ENCODE measurements at regions not wholly inside any gene's neighbourhood (a gene's known extent, or its start where the extent isn't known, plus 50 kb on each side); places are given as distances from the start of the nearest gene placed in this dataset.

DNA sequence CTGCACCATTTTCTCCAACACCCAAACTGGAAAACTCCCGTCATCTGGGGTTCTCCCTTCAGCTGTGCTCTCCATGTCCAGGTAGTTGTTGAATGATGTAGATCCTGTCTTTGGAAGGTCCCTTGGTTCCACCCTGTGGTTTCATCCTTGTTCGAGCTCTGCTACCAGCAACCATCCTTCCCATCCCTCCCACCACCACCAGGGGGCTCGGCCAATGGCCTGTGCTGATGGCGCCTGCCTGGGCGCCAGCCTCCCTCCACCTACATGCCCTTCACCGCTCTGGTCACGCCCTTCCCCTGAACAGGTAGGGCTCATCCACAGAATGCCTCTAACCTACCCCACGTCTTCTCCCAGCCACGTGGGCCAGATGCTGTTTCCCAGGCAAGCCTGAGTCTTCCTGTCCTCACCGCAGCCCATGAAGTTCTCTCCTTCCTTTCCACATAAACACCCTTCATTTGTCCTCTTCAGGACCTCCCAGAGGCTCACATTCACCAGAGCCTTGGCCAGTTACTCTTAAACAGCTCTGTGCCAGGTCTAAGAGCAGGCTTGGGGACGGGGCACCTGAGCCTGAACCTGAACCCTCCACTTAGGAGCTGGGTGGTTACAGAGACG is 75.1 kb upstream of the DUSP22 start:
- POLR2A ChIA-PET, result interaction anchor here (1.1 to 10.4 kb wide), 6 partner anchors 10 to 114 kb away, joined by 3 to 139 read pairs (median 5); no protein-coding TSS in a partner anchor
- peak overlapping the region; percentile 94 for H3K27ac ChIP-seq (ENCODE audit: control insufficient read depth, insufficient read depth)
- 34% methylated on average over 12 of the region's 12 CpGs for WGBS (ENCODE audit: insufficient coverage, insufficient replicate concordance, low lambda C conversion rate, missing lambda C conversion rate)
- FAIRE-seq, result no peak
- H3K27me3 ChIP-seq (replicated peaks in 1 of 2; ENCODE audit: control insufficient read depth in 2 of 2, insufficient read depth in 2 of 2, low read length in 1 of 2), result no peaks in the 10 kb centered on the region
- SMC1A ChIA-PET (ENCODE audit: uncharacterized antibody, unreplicated experiment), result interaction anchor here (0.5 to 24.5 kb wide), 20 partner anchors 8 to 376 kb away, joined by 3 to 748 read pairs (median 6); partner anchors contain the start of gene IRF4
- peaks cover 13% of the 10 kb centered on the region for H3K79me2 ChIP-seq (ENCODE audit: control insufficient read depth, insufficient read depth, low read length)
- peaks cover 6% of the 10 kb centered on the region; the same call in 2 of the 3 replicates for H3K9me3 ChIP-seq (replicated peaks; ENCODE audit: control insufficient read depth, insufficient read depth, low read length)
- no TSS peak for BruUV-seq (replicated peaks)
- H3K36me3 ChIP-seq (ENCODE audit: control insufficient read depth in 2 of 2, insufficient read depth in 2 of 2, low read length in 1 of 2), result no peaks in the 10 kb centered on the region
- ATAC-seq, result 0 out of 3 replicates have a peak, but pooled peaks have one; percentile 1
- peak; percentile 55 for DNase-seq (ENCODE audit: low read depth, low spot score)
- H3K4me1 ChIP-seq (ENCODE audit: control insufficient read depth, insufficient read depth, low read length), result peaks cover 86% of the 10 kb centered on the region
- intact Hi-C loops (cut with micrococcal nuclease; ENCODE audit: unreplicated experiment), result no loop called here
- CTCF ChIA-PET, result interaction anchor here (0.8 to 13.3 kb wide), 20 partner anchors 9 to 376 kb away, joined by 3 to 460 read pairs (median 4); no protein-coding TSS in a partner anchor
- peak overlapping the region; percentile 13; the same call in 1 of the 2 replicates for H3K4me3 ChIP-seq
- H3K4me2 ChIP-seq (ENCODE audit: control insufficient read depth, insufficient read depth), result peak overlapping the region; percentile 77
- no peaks in the 10 kb centered on the region for H4K20me1 ChIP-seq (ENCODE audit: control insufficient read depth, insufficient read depth)
- peak overlapping the region; percentile 72 for H3K9ac ChIP-seq (ENCODE audit: control insufficient read depth, insufficient read depth, low read length)
- H2AFZ ChIP-seq (ENCODE audit: control insufficient read depth, low read depth, low read length), result peak overlapping the region; percentile 48
- RAD21 ChIA-PET (ENCODE audit: unreplicated experiment), result interaction anchor here (0.7 to 15.0 kb wide), 20 partner anchors 8 to 272 kb away, joined by 3 to 519 read pairs (median 8); partner anchors contain the start of genes DUSP22 and IRF4
- in situ Hi-C loops (cut with MboI), result loop anchor here (10.0 kb wide), 1 partner anchor 178 kb away; the partner anchor contains the start of gene IRF4
- 0 out of 4 replicates have a peak, but pooled peaks of 1 of the 2 experiments have one; percentile 18 for TF ChIP-seq BHLHE40 (IDR thresholded peaks at IDR 0.05; ENCODE audit: borderline replicate concordance in 1 of 2, low read depth in 2 of 2, low read length in 1 of 2)
- no peak for TF ChIP-seq RFX5 (IDR thresholded peaks at IDR 0.05; ENCODE audit: low read depth, low read length)
- peak in 1 of 2 experiments; percentile 71; a peak in 2 of 4 replicates for TF ChIP-seq ETV6 (conservative IDR thresholded peaks at IDR 0.05 in 1 of 2, IDR thresholded peaks at IDR 0.05 in 1 of 2; ENCODE audit: borderline replicate concordance in 1 of 2, low read depth in 1 of 2)
- TF ChIP-seq RBBP5 (conservative IDR thresholded peaks at IDR 0.05), result no peak
- no peak for TF ChIP-seq SREBF1 (IDR thresholded peaks at IDR 0.05; ENCODE audit: low read length)
- TF ChIP-seq, protein P1, sequence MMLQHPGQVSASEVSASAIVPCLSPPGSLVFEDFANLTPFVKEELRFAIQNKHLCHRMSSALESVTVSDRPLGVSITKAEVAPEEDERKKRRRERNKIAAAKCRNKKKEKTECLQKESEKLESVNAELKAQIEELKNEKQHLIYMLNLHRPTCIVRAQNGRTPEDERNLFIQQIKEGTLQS (IDR thresholded peaks at IDR 0.05; ENCODE audit: borderline replicate concordance, extremely low read depth, low read depth, low read length), result no peak
- no peak for TF ChIP-seq TCF7 (IDR thresholded peaks at IDR 0.05; ENCODE audit: borderline replicate concordance)
- no peak for TF ChIP-seq POLR2AphosphoS5 (IDR thresholded peaks at IDR 0.05; ENCODE audit: low read length)
- TF ChIP-seq, protein P2, sequence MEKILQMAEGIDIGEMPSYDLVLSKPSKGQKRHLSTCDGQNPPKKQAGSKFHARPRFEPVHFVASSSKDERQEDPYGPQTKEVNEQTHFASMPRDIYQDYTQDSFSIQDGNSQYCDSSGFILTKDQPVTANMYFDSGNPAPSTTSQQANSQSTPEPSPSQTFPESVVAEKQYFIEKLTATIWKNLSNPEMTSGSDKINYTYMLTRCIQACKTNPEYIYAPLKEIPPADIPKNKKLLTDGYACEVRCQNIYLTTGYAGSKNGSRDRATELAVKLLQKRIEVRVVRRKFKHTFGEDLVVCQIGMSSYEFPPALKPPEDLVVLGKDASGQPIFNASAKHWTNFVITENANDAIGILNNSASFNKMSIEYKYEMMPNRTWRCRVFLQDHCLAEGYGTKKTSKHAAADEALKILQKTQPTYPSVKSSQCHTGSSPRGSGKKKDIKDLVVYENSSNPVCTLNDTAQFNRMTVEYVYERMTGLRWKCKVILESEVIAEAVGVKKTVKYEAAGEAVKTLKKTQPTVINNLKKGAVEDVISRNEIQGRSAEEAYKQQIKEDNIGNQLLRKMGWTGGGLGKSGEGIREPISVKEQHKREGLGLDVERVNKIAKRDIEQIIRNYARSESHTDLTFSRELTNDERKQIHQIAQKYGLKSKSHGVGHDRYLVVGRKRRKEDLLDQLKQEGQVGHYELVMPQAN (conservative IDR thresholded peaks at IDR 0.05), result no peak
- no peak for TF ChIP-seq EZH2 (IDR thresholded peaks at IDR 0.05; ENCODE audit: borderline replicate concordance, control insufficient read depth, low read depth, low read length)
- TF ChIP-seq PML (IDR thresholded peaks at IDR 0.05; ENCODE audit: low read length), result no peak
- TF ChIP-seq ZZZ3 (IDR thresholded peaks at IDR 0.05; ENCODE audit: control insufficient read depth, insufficient read length, low read depth), result no peak
- TF ChIP-seq CHD2 (IDR thresholded peaks at IDR 0.05; ENCODE audit: borderline replicate concordance, low read depth, low read length), result no peak
- TF ChIP-seq, protein P3, sequence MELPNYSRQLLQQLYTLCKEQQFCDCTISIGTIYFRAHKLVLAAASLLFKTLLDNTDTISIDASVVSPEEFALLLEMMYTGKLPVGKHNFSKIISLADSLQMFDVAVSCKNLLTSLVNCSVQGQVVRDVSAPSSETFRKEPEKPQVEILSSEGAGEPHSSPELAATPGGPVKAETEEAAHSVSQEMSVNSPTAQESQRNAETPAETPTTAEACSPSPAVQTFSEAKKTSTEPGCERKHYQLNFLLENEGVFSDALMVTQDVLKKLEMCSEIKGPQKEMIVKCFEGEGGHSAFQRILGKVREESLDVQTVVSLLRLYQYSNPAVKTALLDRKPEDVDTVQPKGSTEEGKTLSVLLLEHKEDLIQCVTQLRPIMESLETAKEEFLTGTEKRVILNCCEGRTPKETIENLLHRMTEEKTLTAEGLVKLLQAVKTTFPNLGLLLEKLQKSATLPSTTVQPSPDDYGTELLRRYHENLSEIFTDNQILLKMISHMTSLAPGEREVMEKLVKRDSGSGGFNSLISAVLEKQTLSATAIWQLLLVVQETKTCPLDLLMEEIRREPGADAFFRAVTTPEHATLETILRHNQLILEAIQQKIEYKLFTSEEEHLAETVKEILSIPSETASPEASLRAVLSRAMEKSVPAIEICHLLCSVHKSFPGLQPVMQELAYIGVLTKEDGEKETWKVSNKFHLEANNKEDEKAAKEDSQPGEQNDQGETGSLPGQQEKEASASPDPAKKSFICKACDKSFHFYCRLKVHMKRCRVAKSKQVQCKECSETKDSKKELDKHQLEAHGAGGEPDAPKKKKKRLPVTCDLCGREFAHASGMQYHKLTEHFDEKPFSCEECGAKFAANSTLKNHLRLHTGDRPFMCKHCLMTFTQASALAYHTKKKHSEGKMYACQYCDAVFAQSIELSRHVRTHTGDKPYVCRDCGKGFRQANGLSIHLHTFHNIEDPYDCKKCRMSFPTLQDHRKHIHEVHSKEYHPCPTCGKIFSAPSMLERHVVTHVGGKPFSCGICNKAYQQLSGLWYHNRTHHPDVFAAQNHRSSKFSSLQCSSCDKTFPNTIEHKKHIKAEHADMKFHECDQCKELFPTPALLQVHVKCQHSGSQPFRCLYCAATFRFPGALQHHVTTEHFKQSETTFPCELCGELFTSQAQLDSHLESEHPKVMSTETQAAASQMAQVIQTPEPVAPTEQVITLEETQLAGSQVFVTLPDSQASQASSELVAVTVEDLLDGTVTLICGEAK (IDR thresholded peaks at IDR 0.05; ENCODE audit: borderline replicate concordance), result no peak
- 0 out of 3 replicates have a peak, but pooled peaks have one; percentile 37 for TF ChIP-seq POU2F2 (IDR thresholded peaks at IDR 0.05; ENCODE audit: borderline replicate concordance, low read depth, low read length)
